ENCODE measurements at regions not wholly inside any gene's neighbourhood (a gene's known extent, or its start where the extent isn't known, plus 50 kb on each side); places are given as distances from the start of the nearest gene placed in this dataset.

GRCh38 chr5:56624751-56625150 lies 190.6 kb upstream of the MAP3K1 start:
- POLR2A ChIA-PET (ENCODE audit: low non-redundant PET): no interaction called here
- CTCF ChIA-PET: no interaction called here
- no TSS peak for BruUV-seq (replicated peaks)
- TF ChIP-seq EZH2 (IDR thresholded peaks at IDR 0.05; ENCODE audit: borderline replicate concordance, low read depth, low read length, poor library complexity, severe bottlenecking): no peak
- H3K27ac ChIP-seq (ENCODE audit: low read depth, low read length, poor library complexity, severe bottlenecking): no peak overlapping the region
- DNase-seq (ENCODE audit: low spot score): no peak
- H3K9me3 ChIP-seq (ENCODE audit: low read depth, low read length, poor library complexity, severe bottlenecking): peaks cover 2% of the 10 kb centered on the region
- intact Hi-C loops (cut with micrococcal nuclease; ENCODE audit: unreplicated experiment): no loop called here
- no peaks in the 10 kb centered on the region for H3K4me1 ChIP-seq (ENCODE audit: insufficient read depth, low read length, poor library complexity, severe bottlenecking)
- no peaks in the 10 kb centered on the region for H3K36me3 ChIP-seq (ENCODE audit: insufficient read depth, low read length, poor library complexity, severe bottlenecking)
- no peaks in the 10 kb centered on the region for H3K27me3 ChIP-seq (replicated peaks; ENCODE audit: insufficient read depth, low read depth, low read length, poor library complexity)
- no peak overlapping the region for H3K4me3 ChIP-seq (ENCODE audit: low read depth, low read length, poor library complexity, severe bottlenecking)

GRCh38 chr5:56622141-56622540 lies 193.2 kb upstream of the MAP3K1 start:
- BruUV-seq (replicated peaks): no TSS peak
- Histone ChIP-seq H3K9me3 (ENCODE audit: low read depth, low read length, poor library complexity, severe bottlenecking) (no peaks in the 10 kb centered on the region), H3K27ac (ENCODE audit: low read depth, low read length, poor library complexity, severe bottlenecking) (no peak overlapping the region), H3K36me3 (ENCODE audit: insufficient read depth, low read length, poor library complexity, severe bottlenecking) (no peaks in the 10 kb centered on the region), H3K4me3 (ENCODE audit: low read depth, low read length, poor library complexity, severe bottlenecking) (no peak overlapping the region), H3K27me3 (replicated peaks; ENCODE audit: insufficient read depth, low read depth, low read length, poor library complexity) (no peaks in the 10 kb centered on the region), H3K4me1 (ENCODE audit: insufficient read depth, low read length, poor library complexity, severe bottlenecking) (no peaks in the 10 kb centered on the region)
- DNase-seq (ENCODE audit: low spot score): no peak
- no peak for TF ChIP-seq CTCF (conservative IDR thresholded peaks at IDR 0.05; ENCODE audit: low read depth, low read length)
- no peak for TF ChIP-seq EZH2 (IDR thresholded peaks at IDR 0.05; ENCODE audit: borderline replicate concordance, low read depth, low read length, poor library complexity, severe bottlenecking)
- CTCF ChIA-PET: no interaction called here
- POLR2A ChIA-PET (ENCODE audit: low non-redundant PET): no interaction called here
- intact Hi-C loops (cut with micrococcal nuclease; ENCODE audit: unreplicated experiment): no loop called here

GRCh38 chr5:56620903-56621677 lies 194.3 kb upstream of the MAP3K1 start:
- TF ChIP-seq EZH2 (IDR thresholded peaks at IDR 0.05; ENCODE audit: borderline replicate concordance, low read depth, low read length, poor library complexity, severe bottlenecking) (no peak), CTCF (conservative IDR thresholded peaks at IDR 0.05; ENCODE audit: low read depth, low read length) (no peak)
- no peaks in the 10 kb centered on the region for H3K27me3 ChIP-seq (replicated peaks; ENCODE audit: insufficient read depth, low read depth, low read length, poor library complexity)
- H3K9me3 ChIP-seq (ENCODE audit: low read depth, low read length, poor library complexity, severe bottlenecking): no peaks in the 10 kb centered on the region
- BruUV-seq (replicated peaks): no TSS peak
- H3K36me3 ChIP-seq (ENCODE audit: insufficient read depth, low read length, poor library complexity, severe bottlenecking): no peaks in the 10 kb centered on the region
- H3K27ac ChIP-seq (ENCODE audit: low read depth, low read length, poor library complexity, severe bottlenecking): no peak overlapping the region
- H3K4me1 ChIP-seq (ENCODE audit: insufficient read depth, low read length, poor library complexity, severe bottlenecking): no peaks in the 10 kb centered on the region
- intact Hi-C loops (cut with micrococcal nuclease; ENCODE audit: unreplicated experiment): no loop called here
- ChIA-PET CTCF (no interaction called here), POLR2A (ENCODE audit: low non-redundant PET) (no interaction called here)
- no peak overlapping the region for H3K4me3 ChIP-seq (ENCODE audit: low read depth, low read length, poor library complexity, severe bottlenecking)
- no peak for DNase-seq (ENCODE audit: low spot score)

GRCh38 chr5:56617998-56618397 lies 197.4 kb upstream of the MAP3K1 start:
- DNase-seq (ENCODE audit: low spot score): no peak
- TF ChIP-seq CTCF (conservative IDR thresholded peaks at IDR 0.05; ENCODE audit: low read depth, low read length) (no peak), EZH2 (IDR thresholded peaks at IDR 0.05; ENCODE audit: borderline replicate concordance, low read depth, low read length, poor library complexity, severe bottlenecking) (no peak)
- ChIA-PET POLR2A (ENCODE audit: low non-redundant PET) (no interaction called here), CTCF (no interaction called here)
- no TSS peak for BruUV-seq (replicated peaks)
- H3K9me3 ChIP-seq (ENCODE audit: low read depth, low read length, poor library complexity, severe bottlenecking): no peaks in the 10 kb centered on the region
- no peaks in the 10 kb centered on the region for H3K36me3 ChIP-seq (ENCODE audit: insufficient read depth, low read length, poor library complexity, severe bottlenecking)
- intact Hi-C loops (cut with micrococcal nuclease; ENCODE audit: unreplicated experiment): no loop called here
- no peak overlapping the region for H3K27ac ChIP-seq (ENCODE audit: low read depth, low read length, poor library complexity, severe bottlenecking)
- no peak overlapping the region for H3K4me3 ChIP-seq (ENCODE audit: low read depth, low read length, poor library complexity, severe bottlenecking)
- H3K4me1 ChIP-seq (ENCODE audit: insufficient read depth, low read length, poor library complexity, severe bottlenecking): no peaks in the 10 kb centered on the region
- no peaks in the 10 kb centered on the region for H3K27me3 ChIP-seq (replicated peaks; ENCODE audit: insufficient read depth, low read depth, low read length, poor library complexity)
